SU-DHL-6 (cell line): ENCODE measurements at regions not wholly inside any gene's neighbourhood (a gene's known extent, or its start where the extent isn't known, plus 50 kb on each side); places are given as distances from the start of the nearest gene placed in this dataset.

Experiments used
- CTCF ChIP-seq: fragments of 200-600 bp; sonication (generic); IDR thresholded peaks from one replicate; pipeline ENCODE4 v1.5.1; 2017; ENCODE audit warnings: antibody characterized with exemption, mild to moderate bottlenecking, low read length, moderate library complexity; ENCODE audit not compliant: insufficient read depth, poor library complexity, severe bottlenecking
- EZH2phosphoT487 ChIP-seq: fragments of 200-600 bp; sonication (generic), shearing (Covaris generic); conservative IDR thresholded peaks from 2 replicates; pipeline ENCODE4 v1.6.1; 2018; ENCODE audit warnings: mild to moderate bottlenecking, antibody characterized with exemption, low read length, moderate library complexity, mixed read lengths

GRCh38 chr20:10731190-10731965 lies 57.6 kb upstream of the JAG1 start:
- TF ChIP-seq CTCF = no peak
- TF ChIP-seq EZH2phosphoT487 = no peak
